ENCODE measurements at regions not wholly inside any gene's neighbourhood (a gene's known extent, or its start where the extent isn't known, plus 50 kb on each side); places are given as distances from the start of the nearest gene placed in this dataset.

- intact Hi-C loops (cut with DNase I), result no loop called here
- WGBS, 4 donors, result 92 to 96% (median 93%) methylated on average over 4 of the region's 4 CpGs
- no peak for ATAC-seq
These were observed 91.6 kb upstream of the ANKRD1 start for GRCh38 chr10:91012502-91012901.

DNA sequence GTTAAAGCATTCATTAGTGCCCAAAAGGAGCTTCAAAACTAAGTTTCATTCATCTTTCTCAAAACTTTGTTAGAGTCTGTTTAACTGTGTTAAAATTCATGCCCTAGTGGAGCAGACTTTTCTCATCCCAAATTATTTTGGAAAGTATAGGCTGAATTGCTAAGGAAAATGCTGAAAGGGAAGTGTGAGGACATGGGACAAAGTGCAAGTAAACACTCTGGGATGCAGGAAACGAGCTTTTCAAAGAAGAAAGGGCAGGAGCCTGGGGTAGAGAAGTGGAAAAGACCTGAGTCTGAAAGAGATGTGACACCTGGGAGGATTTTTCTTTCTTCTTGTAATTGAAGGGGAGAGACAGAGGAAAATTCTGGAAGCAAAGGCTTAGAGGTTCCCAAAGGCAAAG is 93.1 kb upstream of the ANKRD1 start:
- no peak for DNase-seq
- Histone ChIP-seq H3K27ac (no peak overlapping the region), H3K4me1 (no peaks in the 10 kb centered on the region), H3K36me3 (no peaks in the 10 kb centered on the region), H3K9me3 (no peaks in the 10 kb centered on the region), H3K27me3 (no peaks in the 10 kb centered on the region), H3K4me3 (no peak overlapping the region)
- TF ChIP-seq CTCF (IDR thresholded peaks at IDR 0.05), result no peak
- 46 to 79% (median 63%) methylated on average over 1 of the region's 1 CpG for WGBS, 4 donors
- intact Hi-C loops (cut with DNase I), result no loop called here
- ATAC-seq, result no peak

More at GRCh38 chr10:91012502-91012901, 91.6 kb upstream of the ANKRD1 start:
- no peaks in the 10 kb centered on the region for H3K9me3 ChIP-seq
- H3K4me1 ChIP-seq, result peaks cover 0 to 4% (median 0%) of the 10 kb centered on the region in 12 donors
- H3K27ac ChIP-seq, result no peak overlapping the region
- H3K27me3 ChIP-seq, result no peaks in the 10 kb centered on the region
- no peak overlapping the region for H3K4me3 ChIP-seq
- no peak for DNase-seq
- no peaks in the 10 kb centered on the region for H3K36me3 ChIP-seq
- no peak for TF ChIP-seq POLR2A (IDR thresholded peaks at IDR 0.05)
- TF ChIP-seq CTCF (IDR thresholded peaks at IDR 0.05), result no peak

- ATAC-seq, result no peak
- 68 to 79% (median 73%) methylated on average over 3 of the region's 3 CpGs for WGBS, 4 donors
- no peak for DNase-seq
- intact Hi-C loops (cut with DNase I), result no loop called here
- Histone ChIP-seq H3K27ac (no peak overlapping the region), H3K4me1 (peaks cover 0 to 12% (median 5%) of the 10 kb centered on the region in 12 donors), H3K4me3 (no peak overlapping the region), H3K36me3 (no peaks in the 10 kb centered on the region), H3K9me3 (no peaks in the 10 kb centered on the region), H3K27me3 (no peaks in the 10 kb centered on the region)
- TF ChIP-seq POLR2A (IDR thresholded peaks at IDR 0.05), result no peak
- TF ChIP-seq CTCF (IDR thresholded peaks at IDR 0.05), result no peak
These were observed 96.3 kb upstream of the ANKRD1 start for GRCh38 chr10:91017198-91017597.

GRCh38 chr10:91021901-91022300 is 101.0 kb upstream of the ANKRD1 start:
- DNase-seq (no peak), ATAC-seq (no peak)
- H3K27me3 ChIP-seq, result no peaks in the 10 kb centered on the region
- no peak overlapping the region for H3K4me3 ChIP-seq
- peak overlapping the region in 5 of 12 donors; percentile 20 to 73 (median 56) for H3K27ac ChIP-seq
- TF ChIP-seq POLR2A (IDR thresholded peaks at IDR 0.05) (no peak), CTCF (IDR thresholded peaks at IDR 0.05) (no peak)
- intact Hi-C loops (cut with DNase I), result no loop called here
- 73 to 83% (median 77%) methylated on average over 3 of the region's 3 CpGs for WGBS, 4 donors
- H3K9me3 ChIP-seq, result no peaks in the 10 kb centered on the region
- peaks cover 0 to 38% (median 24%) of the 10 kb centered on the region in 12 donors for H3K4me1 ChIP-seq
- H3K36me3 ChIP-seq, result no peaks in the 10 kb centered on the region
